ENCODE measurements at regions not wholly inside any gene's neighbourhood (a gene's known extent, or its start where the extent isn't known, plus 50 kb on each side); places are given as distances from the start of the nearest gene placed in this dataset.

GRCh38 chr11:69889400-69890318 lies 70.4 kb upstream of the FGF3 start:
- intact Hi-C loops (cut with DNase I) = loop anchor here in 3 of 4 donors (10.0 kb wide), 2 partner anchors 185 to 205 kb away; partner anchors contain the start of gene FGF19 (in 2 of the 3)
- no peak for DNase-seq
- Histone ChIP-seq H3K9me3 (no peaks in the 10 kb centered on the region), H3K36me3 (no peaks in the 10 kb centered on the region), H3K27ac (no peak overlapping the region), H3K4me1 (ENCODE audit: insufficient read depth) (no peaks in the 10 kb centered on the region), H3K27me3 (no peaks in the 10 kb centered on the region), H3K4me3 (no peak overlapping the region)
- 36 to 45% (median 42%) methylated on average over 27 of the region's 27 CpGs for WGBS, 3 donors
- TF ChIP-seq POLR2A (IDR thresholded peaks at IDR 0.05) (no peak), EP300 (IDR thresholded peaks at IDR 0.05) (no peak)
- TF ChIP-seq, protein P1, sequence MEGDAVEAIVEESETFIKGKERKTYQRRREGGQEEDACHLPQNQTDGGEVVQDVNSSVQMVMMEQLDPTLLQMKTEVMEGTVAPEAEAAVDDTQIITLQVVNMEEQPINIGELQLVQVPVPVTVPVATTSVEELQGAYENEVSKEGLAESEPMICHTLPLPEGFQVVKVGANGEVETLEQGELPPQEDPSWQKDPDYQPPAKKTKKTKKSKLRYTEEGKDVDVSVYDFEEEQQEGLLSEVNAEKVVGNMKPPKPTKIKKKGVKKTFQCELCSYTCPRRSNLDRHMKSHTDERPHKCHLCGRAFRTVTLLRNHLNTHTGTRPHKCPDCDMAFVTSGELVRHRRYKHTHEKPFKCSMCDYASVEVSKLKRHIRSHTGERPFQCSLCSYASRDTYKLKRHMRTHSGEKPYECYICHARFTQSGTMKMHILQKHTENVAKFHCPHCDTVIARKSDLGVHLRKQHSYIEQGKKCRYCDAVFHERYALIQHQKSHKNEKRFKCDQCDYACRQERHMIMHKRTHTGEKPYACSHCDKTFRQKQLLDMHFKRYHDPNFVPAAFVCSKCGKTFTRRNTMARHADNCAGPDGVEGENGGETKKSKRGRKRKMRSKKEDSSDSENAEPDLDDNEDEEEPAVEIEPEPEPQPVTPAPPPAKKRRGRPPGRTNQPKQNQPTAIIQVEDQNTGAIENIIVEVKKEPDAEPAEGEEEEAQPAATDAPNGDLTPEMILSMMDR (IDR thresholded peaks at IDR 0.05) = no peak

DNA sequence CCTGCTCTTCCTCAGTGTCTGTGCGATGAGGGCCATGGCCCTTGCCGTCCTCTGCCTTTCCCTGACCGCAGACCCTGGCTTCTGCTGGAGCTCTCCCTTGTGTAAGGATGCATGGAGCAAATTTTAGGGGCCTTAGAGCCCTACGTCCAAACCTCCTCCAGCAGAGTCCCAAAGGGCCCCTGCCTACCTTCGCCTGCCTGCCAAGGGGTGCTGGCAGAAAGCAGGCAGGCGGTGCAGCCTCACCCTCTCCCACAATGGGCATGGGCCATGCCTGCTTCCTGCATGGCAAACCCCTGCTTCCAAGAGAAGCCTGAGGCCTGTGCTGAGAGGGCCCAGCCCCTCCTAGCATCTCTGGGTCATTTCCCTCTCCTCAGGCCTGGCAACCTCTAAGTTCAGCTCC lies 71.3 kb upstream of the FGF3 start:
- TF ChIP-seq POLR2A (IDR thresholded peaks at IDR 0.05) (no peak), EP300 (IDR thresholded peaks at IDR 0.05) (no peak)
- TF ChIP-seq, protein P1 (IDR thresholded peaks at IDR 0.05) = no peak
- H3K4me3 ChIP-seq = no peak overlapping the region
- no peaks in the 10 kb centered on the region for H3K9me3 ChIP-seq
- H3K27me3 ChIP-seq = no peaks in the 10 kb centered on the region
- no peak for DNase-seq
- 85 to 90% (median 89%) methylated on average over 6 of the region's 6 CpGs for WGBS, 3 donors
- H3K4me1 ChIP-seq (ENCODE audit: insufficient read depth) = no peaks in the 10 kb centered on the region
- intact Hi-C loops (cut with DNase I) = no loop called here
- H3K36me3 ChIP-seq = no peaks in the 10 kb centered on the region
- H3K27ac ChIP-seq = no peak overlapping the region

GRCh38 chr11:69891421-69892236 lies 72.4 kb upstream of the FGF3 start:
- Histone ChIP-seq H3K4me3 (no peak overlapping the region), H3K36me3 (no peaks in the 10 kb centered on the region), H3K27ac (no peak overlapping the region), H3K9me3 (no peaks in the 10 kb centered on the region), H3K4me1 (ENCODE audit: insufficient read depth) (no peaks in the 10 kb centered on the region), H3K27me3 (no peaks in the 10 kb centered on the region)
- intact Hi-C loops (cut with DNase I) = no loop called here
- 53 to 65% (median 53%) methylated on average over 46 of the region's 46 CpGs for WGBS, 3 donors
- no peak for TF ChIP-seq EP300 (IDR thresholded peaks at IDR 0.05)
- TF ChIP-seq POLR2A (IDR thresholded peaks at IDR 0.05) = no peak
- TF ChIP-seq, protein P1 (IDR thresholded peaks at IDR 0.05) = no peak
- no peak for DNase-seq

- no peaks in the 10 kb centered on the region for H3K27me3 ChIP-seq
- no peak overlapping the region for H3K4me3 ChIP-seq
- no peak overlapping the region for H3K27ac ChIP-seq
- TF ChIP-seq POLR2A (IDR thresholded peaks at IDR 0.05) (no peak), EP300 (IDR thresholded peaks at IDR 0.05) (no peak)
- TF ChIP-seq, protein P1 (IDR thresholded peaks at IDR 0.05) = no peak
- 75 to 81% (median 80%) methylated on average over 29 of the region's 29 CpGs for WGBS, 3 donors
- no peak for DNase-seq
- no peaks in the 10 kb centered on the region for H3K9me3 ChIP-seq
- intact Hi-C loops (cut with DNase I) = no loop called here
- no peaks in the 10 kb centered on the region for H3K36me3 ChIP-seq
- H3K4me1 ChIP-seq (ENCODE audit: insufficient read depth) = no peaks in the 10 kb centered on the region
Observed at GRCh38 chr11:69892237-69892985, 73.2 kb upstream of the FGF3 start.

Data from ovary (tissue), 7 donors.